Kidney capillary endothelial cell (primary cell): ENCODE measurements at regions not wholly inside any gene's neighbourhood (a gene's known extent, or its start where the extent isn't known, plus 50 kb on each side); places are given as distances from the start of the nearest gene placed in this dataset.

Source experiments
- DNase-seq: peaks from one replicate; pipeline ENCODE4 v3.0.0-alpha.2; 2018; ENCODE audit warnings: low spot score

- DNase-seq = no peak
These were observed 654.8 kb downstream of the PRELID2 start for GRCh38 chr5:145180371-145180770.

GRCh38 chr5:145178641-145179523, 656.3 kb downstream of the PRELID2 start:
- DNase-seq = no peak

GRCh38 chr5:145176041-145176440, 659.1 kb downstream of the PRELID2 start:
- DNase-seq = no peak

GRCh38 chr5:145166110-145166509, 669.0 kb downstream of the PRELID2 start:
- no peak for DNase-seq

- no peak for DNase-seq
These were observed 671.3 kb downstream of the PRELID2 start for GRCh38 chr5:145163876-145164275.

GRCh38 chr5:145162626-145163025, 672.5 kb downstream of the PRELID2 start:
- no peak for DNase-seq

- no peak for DNase-seq
These were observed 673.8 kb downstream of the PRELID2 start for GRCh38 chr5:145161391-145161790.

GRCh38 chr5:145160679-145161078, 674.5 kb downstream of the PRELID2 start:
- no peak for DNase-seq

- no peak for DNase-seq
These were observed 676.4 kb downstream of the PRELID2 start for GRCh38 chr5:145158730-145159129.

GRCh38 chr5:145157841-145158240, 677.3 kb downstream of the PRELID2 start:
- DNase-seq = no peak

- no peak for DNase-seq
These were observed 693.6 kb downstream of the PRELID2 start for GRCh38 chr5:145141534-145141933.

GRCh38 chr5:145130996-145131395, 704.1 kb downstream of the PRELID2 start:
- DNase-seq = no peak

GRCh38 chr5:145129797-145130196, 705.3 kb downstream of the PRELID2 start:
- no peak for DNase-seq

- no peak for DNase-seq
These were observed 710.3 kb downstream of the PRELID2 start for GRCh38 chr5:145124806-145125205.

GRCh38 chr5:145118611-145119010, 716.5 kb downstream of the PRELID2 start:
- DNase-seq = no peak

- no peak for DNase-seq
These were observed 717.0 kb downstream of the PRELID2 start for GRCh38 chr5:145118127-145118526.

GRCh38 chr5:145117285-145117684, 717.9 kb downstream of the PRELID2 start:
- no peak for DNase-seq

GRCh38 chr5:145111420-145111819, 723.7 kb downstream of the PRELID2 start:
- no peak for DNase-seq

GRCh38 chr5:145110834-145111233, 724.3 kb downstream of the PRELID2 start:
- DNase-seq = no peak

- DNase-seq = no peak
These were observed 725.0 kb downstream of the PRELID2 start for GRCh38 chr5:145110181-145110580.

- no peak for DNase-seq
These were observed 729.8 kb downstream of the PRELID2 start for GRCh38 chr5:145105384-145105783.

GRCh38 chr5:145104106-145104505, 731.0 kb downstream of the PRELID2 start:
- DNase-seq = no peak

- DNase-seq = no peak
These were observed 733.9 kb downstream of the PRELID2 start for GRCh38 chr5:145101246-145101645.

GRCh38 chr5:145090115-145090514, 745.0 kb downstream of the PRELID2 start:
- DNase-seq = no peak
